ENCODE measurements at regions not wholly inside any gene's neighbourhood (a gene's known extent, or its start where the extent isn't known, plus 50 kb on each side); places are given as distances from the start of the nearest gene placed in this dataset.

GRCh38 chr6:104428184-104428583, 431.5 kb downstream of the HACE1 start (continued):
- TF ChIP-seq ZNF816 (CRISPR knock-in tag; IDR thresholded peaks at IDR 0.05; ENCODE audit: borderline replicate concordance), result no peak

- Histone ChIP-seq H3K9me3 (ENCODE audit: low read length) (no peaks in the 10 kb centered on the region; the same call in 1 of the 2 replicates), H3K4me2 (ENCODE audit: low read depth, low read length) (no peak overlapping the region), H3K4me1 (ENCODE audit: insufficient read depth, low read length) (no peaks in the 10 kb centered on the region), H3K79me2 (ENCODE audit: insufficient read depth, low read length) (no peaks in the 10 kb centered on the region), H3K27ac (ENCODE audit: extremely low read length, insufficient read depth, low read length) (no peak overlapping the region), H3K9ac (ENCODE audit: insufficient read depth, low read depth, low read length) (no peak overlapping the region), H3K27me3 (ENCODE audit: control insufficient read depth in 1 of 2, insufficient read depth in 2 of 2, low read length in 2 of 2) (no peaks in the 10 kb centered on the region), H4K20me1 (ENCODE audit: insufficient read depth, low read length) (no peaks in the 10 kb centered on the region), H3K4me3 (replicated peaks in 1 of 3; ENCODE audit: insufficient read depth in 1 of 3, low read depth in 2 of 3, low read length in 3 of 3) (no peak overlapping the region), H3K36me3 (replicated peaks in 1 of 2; ENCODE audit: control insufficient read depth in 1 of 2, insufficient read depth in 2 of 2, low read length in 2 of 2) (no peaks in the 10 kb centered on the region), H2AFZ (ENCODE audit: low read length) (no peak overlapping the region)
- POLR2A ChIA-PET, result no interaction called here
- CTCF ChIA-PET (ENCODE audit: low intra/inter-chr PET ratio, low total read pairs), result no interaction called here
- no peak for TF ChIP-seq THAP7 (CRISPR knock-in tag; IDR thresholded peaks at IDR 0.05)
- no peak for TF ChIP-seq NR1H2 (CRISPR knock-in tag; IDR thresholded peaks at IDR 0.05; ENCODE audit: borderline replicate concordance, low read depth)
- no peak for TF ChIP-seq ISL2 (CRISPR knock-in tag; IDR thresholded peaks at IDR 0.05)
- TF ChIP-seq MAX (IDR thresholded peaks at IDR 0.05), result no peak
- no peak for TF ChIP-seq MYPOP (CRISPR knock-in tag; IDR thresholded peaks at IDR 0.05)
- no peak for TF ChIP-seq CREB1 (IDR thresholded peaks at IDR 0.05)
- TF ChIP-seq CREB1 (CRISPR knock-in tag; IDR thresholded peaks at IDR 0.05), result no peak
- TF ChIP-seq GMEB2 (CRISPR knock-in tag; IDR thresholded peaks at IDR 0.05; ENCODE audit: low read depth), result no peak
- no peak for TF ChIP-seq U2AF1 (optimal IDR thresholded peaks at IDR 0.05; ENCODE audit: low read depth, low read length)
- in situ Hi-C loops (cut with HindIII; ENCODE audit: extremely low pct_ligation_motif_present, low pct_unique_long_range_greater_than_20kb), result no loop called here
- intact Hi-C loops (cut with micrococcal nuclease; ENCODE audit: unreplicated experiment), result no loop called here
- 1% methylated on average over 2 of the region's 2 CpGs for WGBS (ENCODE audit: low lambda C conversion rate)
- BruUV-seq (replicated peaks), result no TSS peak
- no peak for FAIRE-seq
- ATAC-seq, result no peak
- no peak for DNase-seq (ENCODE audit: low spot score)
These were observed 436.0 kb downstream of the HACE1 start for GRCh38 chr6:104423691-104424090.

All from HepG2 (cell line).